Spleen (tissue), 11 donors: ENCODE measurements at regions not wholly inside any gene's neighbourhood (a gene's known extent, or its start where the extent isn't known, plus 50 kb on each side); places are given as distances from the start of the nearest gene placed in this dataset.

Experiments
- DNase-seq: peaks from one replicate; pipeline ENCODE4 v3.0.0-alpha.2; 2020
- H3K27ac ChIP-seq, 8 donors: fragments of 200-600 bp; sonication (generic) in 7 of 8; 1 replicate in 4 of 8; 2 replicates in 4 of 8; pipeline versions ENCODE4 v1.5.0 to v1.8.0; 2016 to 2021; ENCODE audit warnings: inconsistent platforms in 4 of 8, mild to moderate bottlenecking in 4 of 8, moderate library complexity in 1 of 8
- H3K27me3 ChIP-seq, 7 donors: fragments of 200-600 bp; sonication (generic) in 6 of 7; replicated peaks in 1 of 7; 1 replicate in 4 of 7; 2 replicates in 3 of 7; pipeline versions ENCODE4 v1.5.0 to v1.8.0; 2016 to 2021; ENCODE audit warnings: inconsistent platforms in 3 of 7, mild to moderate bottlenecking in 1 of 7
- H3K36me3 ChIP-seq, 6 donors: fragments of 200-600 bp; sonication (generic) in 5 of 6; 1 replicate in 4 of 6; 2 replicates in 2 of 6; pipeline versions ENCODE4 v1.5.0 to v1.8.0; 2016 to 2021; ENCODE audit warnings: inconsistent platforms in 2 of 6
- H3K4me1 ChIP-seq, 6 donors: fragments of 200-600 bp; sonication (generic) in 5 of 6; 1 replicate in 3 of 6; 2 replicates in 3 of 6; pipeline versions ENCODE4 v1.5.0 to v1.8.0; 2016 to 2021; ENCODE audit warnings: inconsistent platforms in 3 of 6
- H3K4me3 ChIP-seq, 8 donors: fragments of 200-600 bp; sonication (generic) in 7 of 8; 1 replicate in 4 of 8; 2 replicates in 4 of 8; pipeline versions ENCODE4 v1.5.0 to v1.8.0; 2016 to 2021; ENCODE audit warnings: inconsistent platforms in 4 of 8, mild to moderate bottlenecking in 4 of 8, moderate library complexity in 2 of 8
- H3K9me3 ChIP-seq, 8 donors: fragments of 200-600 bp; sonication (generic) in 7 of 8; 1 replicate in 4 of 8; 2 replicates in 4 of 8; pipeline versions ENCODE4 v1.5.0 to v1.8.0; 2016 to 2021; ENCODE audit warnings: inconsistent platforms in 4 of 8
- CTCF ChIP-seq, 11 experiments: fragments of 200-600 bp in 7 of 11; fragments of 450-650 bp in 4 of 11; sonication (generic) in 4 of 11; IDR thresholded peaks in 8 of 11; conservative IDR thresholded peaks in 3 of 11; 1 replicate in 7 of 11; 2 replicates in 4 of 11; pipeline versions ENCODE4 v1.4.0 to v1.8.0; 2016 to 2021; ENCODE audit warnings: antibody characterized with exemption in 11 of 11, inconsistent platforms in 4 of 11, mild to moderate bottlenecking in 1 of 11
- POLR2A ChIP-seq, 3 donors: fragments of 450-650 bp; IDR thresholded peaks; one replicate each; pipeline ENCODE4 v1.5.1; 2017; ENCODE audit warnings: antibody characterized with exemption in 3 of 3, mild to moderate bottlenecking in 1 of 3
- POLR2AphosphoS5 ChIP-seq, 3 donors: sonication (generic); formaldehyde crosslinking; IDR thresholded peaks; one replicate each; pipeline ENCODE4 v1.5.1; 2017; ENCODE audit warnings: antibody characterized with exemption in 3 of 3
- WGBS, 5 donors: extraction: QIAGEN DNeasy Blood & Tissue Kit in 3 of 5; methylation state at CpG; one replicate each; pipeline versions ENCODE4 v1.1.5 to v1.1.7; 2013 to 2018; 5-methylcytosine and 5-hydroxymethylcytosine counted together
- intact Hi-C: fragments of 100-400 bp; cut with DNase I; formaldehyde crosslinking; loops from one replicate; pipeline ENCODE4 v1.15.0; 2023; ENCODE audit warnings: low total_unique reads
- donor health status: healthy with polysubstance abuse.
- donor health status: DM: no; HTN: no; CAD: no; lungs with moderate emphysema.
- donor health status: DM: no; HTN: no; CAD: no.
- donor health status: Bipolar disorder and iron deficiency.
- donor health status: healthy.
- donor health status: DM: no; HTN: no; CAD: no.
- donor health status: DM: yes; HTN: yes; CAD: no.

DNA sequence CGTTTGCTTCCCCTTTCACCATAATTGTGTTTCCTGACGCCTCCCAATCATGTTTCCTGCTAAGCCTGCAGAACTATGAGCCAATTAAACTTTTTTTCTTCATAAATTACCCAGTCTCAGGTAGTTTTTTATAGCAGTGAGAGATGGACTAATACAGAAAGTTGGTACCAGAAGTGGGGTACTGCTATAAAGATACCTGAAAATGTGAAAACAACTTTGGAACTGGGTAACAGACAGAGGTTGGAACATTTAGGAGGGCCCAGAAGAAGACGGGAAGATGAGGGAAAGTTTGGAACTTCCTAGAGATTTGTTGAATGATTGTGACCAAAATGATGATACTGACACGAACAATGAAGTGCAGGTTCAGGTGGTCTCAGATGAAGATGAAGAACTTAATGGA is 1058.6 kb upstream of the CITED2 start:
- no peak overlapping the region for H3K27ac ChIP-seq
- H3K9me3 ChIP-seq = peaks cover 0 to 18% (median 3%) of the 10 kb centered on the region in 8 donors
- H3K4me1 ChIP-seq = no peaks in the 10 kb centered on the region
- H3K4me3 ChIP-seq = no peak overlapping the region
- intact Hi-C loops = no loop called here
- H3K27me3 ChIP-seq = no peaks in the 10 kb centered on the region
- 72 to 91% (median 74%) methylated on average over 4 of the region's 4 CpGs for WGBS, 5 donors
- TF ChIP-seq POLR2A (IDR thresholded peaks at IDR 0.05) (no peak), CTCF (IDR thresholded peaks at IDR 0.05 in 8 of 11, conservative IDR thresholded peaks at IDR 0.05 in 3 of 11) (no peak), POLR2AphosphoS5 (IDR thresholded peaks at IDR 0.05) (no peak)
- no peak for DNase-seq
- no peaks in the 10 kb centered on the region for H3K36me3 ChIP-seq

GRCh38 chr6:140427842-140428241 is 1053.4 kb upstream of the CITED2 start:
- DNase-seq = no peak
- H3K27ac ChIP-seq = no peak overlapping the region
- no peak overlapping the region for H3K4me3 ChIP-seq
- no peaks in the 10 kb centered on the region for H3K27me3 ChIP-seq
- H3K4me1 ChIP-seq = no peaks in the 10 kb centered on the region
- 73 to 81% (median 78%) methylated on average over 2 of the region's 2 CpGs for WGBS, 5 donors
- H3K36me3 ChIP-seq = no peaks in the 10 kb centered on the region
- intact Hi-C loops = no loop called here
- peaks cover 0 to 7% (median 0%) of the 10 kb centered on the region in 8 donors for H3K9me3 ChIP-seq
- TF ChIP-seq POLR2A (IDR thresholded peaks at IDR 0.05) (no peak), POLR2AphosphoS5 (IDR thresholded peaks at IDR 0.05) (no peak), CTCF (IDR thresholded peaks at IDR 0.05 in 8 of 11, conservative IDR thresholded peaks at IDR 0.05 in 3 of 11) (no peak)

DNA sequence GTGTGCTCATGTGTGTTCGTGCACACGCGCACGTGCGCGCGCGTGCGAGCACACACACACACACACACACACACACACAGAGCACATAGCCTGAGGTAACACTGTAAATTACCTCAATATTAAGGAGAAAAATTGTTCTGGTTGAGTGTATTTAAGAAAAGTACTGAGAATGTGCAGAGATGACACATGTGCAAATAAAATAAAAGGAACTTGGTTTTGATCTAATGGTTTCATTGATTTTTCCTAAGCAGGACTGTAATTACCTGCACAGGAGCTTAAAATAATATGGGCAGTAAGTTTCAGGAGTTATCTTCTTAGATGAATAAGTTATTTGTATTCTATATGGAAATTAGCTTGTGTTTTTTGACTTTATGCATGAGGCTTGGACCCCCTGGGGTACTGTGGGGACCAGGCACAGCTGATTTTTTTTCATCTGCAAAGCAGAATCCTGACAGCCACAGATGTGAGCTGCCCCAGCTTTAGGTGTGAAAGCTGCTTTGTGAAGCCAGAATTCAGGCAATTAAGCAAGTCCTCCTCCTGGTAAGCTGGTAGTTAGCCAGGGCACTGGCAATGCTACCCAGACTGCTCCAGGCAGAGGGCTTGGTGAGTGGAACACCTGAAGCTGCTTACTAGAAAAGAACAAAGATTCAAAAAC is 1040.6 kb upstream of the CITED2 start:
- no peak for TF ChIP-seq POLR2AphosphoS5 (IDR thresholded peaks at IDR 0.05)
- TF ChIP-seq POLR2A (IDR thresholded peaks at IDR 0.05) = no peak
- no peak for TF ChIP-seq CTCF (IDR thresholded peaks at IDR 0.05 in 8 of 11, conservative IDR thresholded peaks at IDR 0.05 in 3 of 11)
- Histone ChIP-seq H3K9me3 (peaks cover 0 to 22% (median 14%) of the 10 kb centered on the region in 8 donors), H3K4me3 (no peak overlapping the region), H3K4me1 (no peaks in the 10 kb centered on the region), H3K27ac (no peak overlapping the region), H3K27me3 (no peaks in the 10 kb centered on the region), H3K36me3 (no peaks in the 10 kb centered on the region)
- no peak for DNase-seq
- intact Hi-C loops = no loop called here
- WGBS, 5 donors = 90 to 99% (median 94%) methylated on average over 9 of the region's 9 CpGs

- DNase-seq = no peak
- Histone ChIP-seq H3K4me1 (no peaks in the 10 kb centered on the region), H3K9me3 (peaks cover 0 to 29% (median 12%) of the 10 kb centered on the region in 8 donors), H3K36me3 (no peaks in the 10 kb centered on the region), H3K4me3 (no peak overlapping the region), H3K27me3 (no peaks in the 10 kb centered on the region), H3K27ac (no peak overlapping the region)
- TF ChIP-seq POLR2AphosphoS5 (IDR thresholded peaks at IDR 0.05) (no peak), CTCF (IDR thresholded peaks at IDR 0.05 in 8 of 11, conservative IDR thresholded peaks at IDR 0.05 in 3 of 11) (no peak), POLR2A (IDR thresholded peaks at IDR 0.05) (no peak)
- intact Hi-C loops = no loop called here
Observed at GRCh38 chr6:140403020-140403419, 1028.6 kb upstream of the CITED2 start.
